ENCODE measurements at regions not wholly inside any gene's neighbourhood (a gene's known extent, or its start where the extent isn't known, plus 50 kb on each side); places are given as distances from the start of the nearest gene placed in this dataset.

DNA sequence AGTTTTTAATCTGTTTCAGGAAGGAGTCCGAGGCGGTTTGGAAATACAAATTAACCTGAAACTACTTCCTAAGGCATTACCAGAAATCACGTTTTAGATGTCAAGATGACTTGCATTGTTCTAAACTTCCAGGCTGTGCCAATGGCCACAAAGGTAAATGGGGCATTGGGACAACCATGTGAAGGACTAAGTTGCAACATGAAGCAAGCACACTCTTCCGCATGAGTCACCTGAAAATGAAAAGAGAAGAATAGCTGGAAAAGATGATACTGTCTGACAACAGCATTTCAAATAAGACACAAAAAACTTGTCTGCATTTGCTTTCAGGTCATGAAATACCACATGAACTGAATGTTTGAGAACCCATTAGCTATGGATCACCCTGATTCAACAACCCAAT lies 262.1 kb downstream of the AHR start:
- H3K27me3 ChIP-seq = no peaks in the 10 kb centered on the region
- intact Hi-C loops (cut with DNase I; ENCODE audit: low total_unique reads) (no loop called here), in situ Hi-C loops (cut with MboI; ENCODE audit: low pct_ligation_motif_present in 1 of 4, low pct_unique_long_range_greater_than_20kb in 1 of 4, low sequenced_read_pairs in 3 of 4) (no loop called here)
- TF ChIP-seq POLR2A (IDR thresholded peaks at IDR 0.05) (no peak), POLR2AphosphoS5 (IDR thresholded peaks at IDR 0.05) (no peak), EP300 (IDR thresholded peaks at IDR 0.05; ENCODE audit: low read depth) (no peak)
- TF ChIP-seq, protein P1, sequence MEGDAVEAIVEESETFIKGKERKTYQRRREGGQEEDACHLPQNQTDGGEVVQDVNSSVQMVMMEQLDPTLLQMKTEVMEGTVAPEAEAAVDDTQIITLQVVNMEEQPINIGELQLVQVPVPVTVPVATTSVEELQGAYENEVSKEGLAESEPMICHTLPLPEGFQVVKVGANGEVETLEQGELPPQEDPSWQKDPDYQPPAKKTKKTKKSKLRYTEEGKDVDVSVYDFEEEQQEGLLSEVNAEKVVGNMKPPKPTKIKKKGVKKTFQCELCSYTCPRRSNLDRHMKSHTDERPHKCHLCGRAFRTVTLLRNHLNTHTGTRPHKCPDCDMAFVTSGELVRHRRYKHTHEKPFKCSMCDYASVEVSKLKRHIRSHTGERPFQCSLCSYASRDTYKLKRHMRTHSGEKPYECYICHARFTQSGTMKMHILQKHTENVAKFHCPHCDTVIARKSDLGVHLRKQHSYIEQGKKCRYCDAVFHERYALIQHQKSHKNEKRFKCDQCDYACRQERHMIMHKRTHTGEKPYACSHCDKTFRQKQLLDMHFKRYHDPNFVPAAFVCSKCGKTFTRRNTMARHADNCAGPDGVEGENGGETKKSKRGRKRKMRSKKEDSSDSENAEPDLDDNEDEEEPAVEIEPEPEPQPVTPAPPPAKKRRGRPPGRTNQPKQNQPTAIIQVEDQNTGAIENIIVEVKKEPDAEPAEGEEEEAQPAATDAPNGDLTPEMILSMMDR (IDR thresholded peaks at IDR 0.05) = no peak
- no peaks in the 10 kb centered on the region for H3K36me3 ChIP-seq
- peaks cover 6 to 37% (median 24%) of the 10 kb centered on the region in 4 donors for H3K4me1 ChIP-seq
- no peak overlapping the region for H3K27ac ChIP-seq
- 74 to 84% methylated on average over 4 of the region's 4 CpGs for WGBS, 2 donors (ENCODE audit: low coverage in 1 of 2)
- DNase-seq = no peak
- no peaks in the 10 kb centered on the region for H3K9me3 ChIP-seq
- no peak overlapping the region for H3K4me3 ChIP-seq

DNA sequence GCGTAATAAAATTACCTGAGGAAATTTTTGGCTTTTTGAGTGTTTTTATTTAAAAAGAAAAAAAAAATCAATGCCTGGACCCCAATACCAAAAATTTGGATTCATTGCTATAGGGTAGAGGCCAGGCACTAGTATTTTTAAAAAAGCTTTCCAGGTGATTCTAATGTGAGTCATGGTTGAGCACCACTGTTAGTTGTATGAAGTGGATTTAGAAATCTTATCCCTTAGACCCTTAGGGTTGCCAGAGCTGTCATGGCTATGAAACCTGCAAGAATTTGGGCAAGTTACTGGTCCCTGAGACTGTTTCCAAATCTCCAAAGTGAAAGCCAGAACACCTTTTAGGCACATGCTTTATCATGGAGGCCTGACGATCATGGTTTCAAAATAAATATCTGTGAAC lies 262.5 kb downstream of the AHR start:
- H3K27ac ChIP-seq = no peak overlapping the region
- no peaks in the 10 kb centered on the region for H3K9me3 ChIP-seq
- intact Hi-C loops (cut with DNase I; ENCODE audit: low total_unique reads) (no loop called here), in situ Hi-C loops (cut with MboI; ENCODE audit: low pct_ligation_motif_present in 1 of 4, low pct_unique_long_range_greater_than_20kb in 1 of 4, low sequenced_read_pairs in 3 of 4) (no loop called here)
- H3K27me3 ChIP-seq = no peaks in the 10 kb centered on the region
- no peak for DNase-seq
- TF ChIP-seq EP300 (IDR thresholded peaks at IDR 0.05; ENCODE audit: low read depth) (no peak), POLR2AphosphoS5 (IDR thresholded peaks at IDR 0.05) (no peak), POLR2A (IDR thresholded peaks at IDR 0.05) (no peak)
- TF ChIP-seq, protein P1 (IDR thresholded peaks at IDR 0.05) = no peak
- 93 to 94% methylated on average over 2 of the region's 2 CpGs for WGBS, 2 donors (ENCODE audit: low coverage in 1 of 2)
- peaks cover 6 to 37% (median 24%) of the 10 kb centered on the region in 4 donors for H3K4me1 ChIP-seq
- H3K4me3 ChIP-seq = no peak overlapping the region
- no peaks in the 10 kb centered on the region for H3K36me3 ChIP-seq

DNA sequence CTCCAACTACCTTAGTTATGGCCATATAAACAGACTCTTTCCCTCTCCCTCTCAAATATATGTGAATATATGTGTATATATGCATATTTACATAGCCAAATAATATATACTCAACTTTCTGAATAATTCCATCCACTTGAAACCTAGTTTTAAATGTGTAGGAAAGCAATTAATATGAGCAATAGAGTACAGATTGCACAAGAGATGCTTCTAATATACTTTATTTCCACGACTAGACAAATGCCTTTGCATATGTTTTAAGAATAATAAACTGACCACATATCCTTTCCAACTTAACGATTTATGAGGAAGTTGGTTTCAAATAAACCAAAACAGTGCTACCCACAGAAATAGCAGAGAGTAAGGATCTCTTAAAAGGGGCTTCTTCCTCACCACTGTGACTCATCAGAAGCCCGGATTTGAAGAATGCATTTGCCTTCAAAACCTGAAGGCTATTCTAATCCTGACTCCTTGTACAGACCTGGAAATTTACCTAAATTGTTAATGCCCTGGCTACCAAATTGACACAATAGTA lies 266.3 kb downstream of the AHR start:
- in situ Hi-C loops (cut with MboI; ENCODE audit: low pct_ligation_motif_present in 1 of 4, low pct_unique_long_range_greater_than_20kb in 1 of 4, low sequenced_read_pairs in 3 of 4) (no loop called here), intact Hi-C loops (cut with DNase I; ENCODE audit: low total_unique reads) (no loop called here)
- 25 to 29% methylated on average over 2 to 3 of the region's 3 CpGs for WGBS, 2 donors (ENCODE audit: low coverage in 1 of 2)
- Histone ChIP-seq H3K9me3 (no peaks in the 10 kb centered on the region), H3K36me3 (no peaks in the 10 kb centered on the region), H3K4me3 (no peak overlapping the region), H3K27me3 (no peaks in the 10 kb centered on the region), H3K27ac (no peak overlapping the region), H3K4me1 (peaks cover 0 to 7% (median 3%) of the 10 kb centered on the region in 4 donors)
- TF ChIP-seq POLR2A (IDR thresholded peaks at IDR 0.05) (no peak), EP300 (IDR thresholded peaks at IDR 0.05; ENCODE audit: low read depth) (no peak), POLR2AphosphoS5 (IDR thresholded peaks at IDR 0.05) (no peak)
- TF ChIP-seq, protein P1 (IDR thresholded peaks at IDR 0.05) = no peak
- DNase-seq = no peak

DNA sequence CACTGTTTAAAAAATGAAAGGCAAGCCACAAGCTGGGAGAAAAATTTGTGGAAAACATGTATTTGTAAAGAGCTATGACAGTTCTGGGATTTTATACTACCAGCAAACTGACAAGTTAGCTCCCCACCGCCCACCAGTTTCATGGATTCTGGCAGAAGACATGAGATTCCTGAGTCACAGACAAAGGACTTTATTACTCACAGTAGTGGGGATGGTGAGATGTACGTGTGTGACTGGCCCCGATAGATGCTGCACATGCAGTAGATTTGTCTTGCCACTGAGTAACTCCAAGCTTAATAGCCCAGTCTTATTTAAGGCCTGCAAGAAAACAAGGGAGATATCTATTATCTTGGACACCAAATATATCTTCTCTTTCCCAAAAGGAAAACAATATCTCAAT lies 281.7 kb downstream of the AHR start:
- intact Hi-C loops (cut with DNase I; ENCODE audit: low total_unique reads) = no loop called here
- Histone ChIP-seq H3K27ac (no peak overlapping the region), H3K4me1 (no peaks in the 10 kb centered on the region), H3K4me3 (no peak overlapping the region), H3K27me3 (no peaks in the 10 kb centered on the region), H3K9me3 (peaks cover 0 to 3% of the 10 kb centered on the region in 2 donors), H3K36me3 (no peaks in the 10 kb centered on the region)
- in situ Hi-C loops (cut with MboI; ENCODE audit: low pct_ligation_motif_present in 1 of 4, low pct_unique_long_range_greater_than_20kb in 1 of 4, low sequenced_read_pairs in 3 of 4) = no loop called here
- DNase-seq = no peak
- WGBS, 2 donors (ENCODE audit: low coverage in 1 of 2) = 62 to 75% methylated on average over 2 to 3 of the region's 3 CpGs
- TF ChIP-seq, protein P1 (IDR thresholded peaks at IDR 0.05) = no peak
- TF ChIP-seq POLR2AphosphoS5 (IDR thresholded peaks at IDR 0.05) (no peak), EP300 (IDR thresholded peaks at IDR 0.05; ENCODE audit: low read depth) (no peak), POLR2A (IDR thresholded peaks at IDR 0.05) (no peak)
